GM12892 (cell line): ENCODE measurements at regions not wholly inside any gene's neighbourhood (a gene's known extent, or its start where the extent isn't known, plus 50 kb on each side); places are given as distances from the start of the nearest gene placed in this dataset.

Source experiments
- DNase-seq: peaks from one replicate; pipeline ENCODE4 v3.0.0; 2011; ENCODE audit not compliant: insufficient read length
- FAIRE-seq: peaks from 2 replicates; lab custom pipeline; 2011; peaks lifted over from hg19 to GRCh38; lab: Jason Lieb, UNC
- POLR2A ChIP-seq: IDR thresholded peaks from 2 replicates; pipeline ENCODE4 v1.6.1; 2011; ENCODE audit warnings: low read depth, low read length, control low read depth
- POLR2AphosphoS5 ChIP-seq: IDR thresholded peaks from 2 replicates; pipeline ENCODE4 v1.6.1; 2011; ENCODE audit warnings: low read depth, low read length, control low read depth
- TAF1 ChIP-seq: IDR thresholded peaks from 2 replicates; pipeline ENCODE4 v1.6.1; 2011; ENCODE audit warnings: low read depth, mild to moderate bottlenecking, control low read depth, low read length, borderline replicate concordance

GRCh38 chr5:104998572-104998971, 1436.0 kb upstream of the NUDT12 start:
- no peak for FAIRE-seq
- DNase-seq, result no peak
- TF ChIP-seq POLR2AphosphoS5 (no peak), POLR2A (no peak), TAF1 (no peak)

GRCh38 chr5:104998169-104998568, 1435.6 kb upstream of the NUDT12 start:
- no peak for DNase-seq
- TF ChIP-seq POLR2A (no peak), POLR2AphosphoS5 (no peak), TAF1 (no peak)
- FAIRE-seq, result no peak

GRCh38 chr5:104987074-104987473, 1424.5 kb upstream of the NUDT12 start:
- DNase-seq (no peak), FAIRE-seq (no peak)

GRCh38 chr5:104977529-104977928, 1414.9 kb upstream of the NUDT12 start:
- DNase-seq, result no peak
- no peak for FAIRE-seq

More at GRCh38 chr5:104987074-104987473, 1424.5 kb upstream of the NUDT12 start:
- TF ChIP-seq POLR2A (no peak), POLR2AphosphoS5 (no peak), TAF1 (no peak)

GRCh38 chr5:104967806-104968410, 1405.3 kb upstream of the NUDT12 start:
- TF ChIP-seq POLR2AphosphoS5, result no peak
- TF ChIP-seq POLR2A, result no peak
- no peak for TF ChIP-seq TAF1
- DNase-seq (no peak), FAIRE-seq (no peak)

More at GRCh38 chr5:104977529-104977928, 1414.9 kb upstream of the NUDT12 start:
- TF ChIP-seq POLR2A (no peak), POLR2AphosphoS5 (no peak), TAF1 (no peak)

- no peak for TF ChIP-seq POLR2AphosphoS5
- TF ChIP-seq TAF1, result no peak
- no peak for FAIRE-seq
- DNase-seq, result no peak
Measured at GRCh38 chr5:104965006-104965405, 1402.4 kb upstream of the NUDT12 start.

- DNase-seq (no peak), FAIRE-seq (no peak)
- TF ChIP-seq POLR2A (no peak), POLR2AphosphoS5 (no peak), TAF1 (no peak)
Measured at GRCh38 chr5:104955479-104955878, 1392.9 kb upstream of the NUDT12 start.

- FAIRE-seq (no peak), DNase-seq (no peak)
- TF ChIP-seq POLR2AphosphoS5 (no peak), TAF1 (no peak)
Measured at GRCh38 chr5:104952876-104953275, 1390.3 kb upstream of the NUDT12 start.

- no peak for FAIRE-seq
- no peak for DNase-seq
- TF ChIP-seq POLR2AphosphoS5, result no peak
- TF ChIP-seq TAF1, result no peak
- no peak for TF ChIP-seq POLR2A
Measured at GRCh38 chr5:104951829-104952228, 1389.2 kb upstream of the NUDT12 start.

GRCh38 chr5:104947076-104947475, 1384.5 kb upstream of the NUDT12 start:
- DNase-seq (no peak), FAIRE-seq (no peak)
- no peak for TF ChIP-seq TAF1
- TF ChIP-seq POLR2A, result no peak
- no peak for TF ChIP-seq POLR2AphosphoS5

- no peak for TF ChIP-seq TAF1
- TF ChIP-seq POLR2AphosphoS5, result no peak
- DNase-seq (no peak), FAIRE-seq (no peak)
Measured at GRCh38 chr5:104942735-104943134, 1380.1 kb upstream of the NUDT12 start.

GRCh38 chr5:104941030-104941645, 1378.5 kb upstream of the NUDT12 start:
- no peak for FAIRE-seq
- no peak for DNase-seq
- TF ChIP-seq POLR2AphosphoS5, result no peak
- no peak for TF ChIP-seq TAF1
- TF ChIP-seq POLR2A, result no peak

GRCh38 chr5:104937598-104937997, 1375.0 kb upstream of the NUDT12 start:
- TF ChIP-seq TAF1 (no peak), POLR2A (no peak), POLR2AphosphoS5 (no peak)
- DNase-seq, result no peak
- FAIRE-seq, result no peak
